ENCODE measurements at regions not wholly inside any gene's neighbourhood (a gene's known extent, or its start where the extent isn't known, plus 50 kb on each side); places are given as distances from the start of the nearest gene placed in this dataset.

GRCh38 chr2:100716581-100716980, 103.4 kb upstream of the NPAS2 start:
- H3K4me3 ChIP-seq (ENCODE audit: control insufficient read depth, low read depth, low read length), result no peak overlapping the region
- TF ChIP-seq CTCF (conservative IDR thresholded peaks at IDR 0.05; ENCODE audit: control insufficient read depth, insufficient read depth, low read depth, low read length), result no peak

GRCh38 chr2:100718065-100718629, 101.8 kb upstream of the NPAS2 start:
- H3K4me3 ChIP-seq (ENCODE audit: control insufficient read depth, low read depth, low read length), result no peak overlapping the region
- TF ChIP-seq CTCF (conservative IDR thresholded peaks at IDR 0.05; ENCODE audit: control insufficient read depth, insufficient read depth, low read depth, low read length), result no peak
- DNase-seq (ENCODE audit: low read depth), result no peak

More at GRCh38 chr2:100716581-100716980, 103.4 kb upstream of the NPAS2 start:
- DNase-seq (ENCODE audit: low read depth), result no peak

- H3K4me3 ChIP-seq (ENCODE audit: control insufficient read depth, low read depth, low read length), result no peak overlapping the region
- DNase-seq (ENCODE audit: low read depth), result no peak
- no peak for TF ChIP-seq CTCF (conservative IDR thresholded peaks at IDR 0.05; ENCODE audit: control insufficient read depth, insufficient read depth, low read depth, low read length)
These were observed 99.5 kb upstream of the NPAS2 start for GRCh38 chr2:100720445-100720844.

- H3K4me3 ChIP-seq (ENCODE audit: control insufficient read depth, low read depth, low read length), result no peak overlapping the region
- no peak for TF ChIP-seq CTCF (conservative IDR thresholded peaks at IDR 0.05; ENCODE audit: control insufficient read depth, insufficient read depth, low read depth, low read length)
- DNase-seq (ENCODE audit: low read depth), result no peak
These were observed 98.2 kb upstream of the NPAS2 start for GRCh38 chr2:100721693-100722092.

- no peak for DNase-seq (ENCODE audit: low read depth)
- H3K4me3 ChIP-seq (ENCODE audit: control insufficient read depth, low read depth, low read length), result no peak overlapping the region
- TF ChIP-seq CTCF (conservative IDR thresholded peaks at IDR 0.05; ENCODE audit: control insufficient read depth, insufficient read depth, low read depth, low read length), result no peak
These were observed 97.8 kb upstream of the NPAS2 start for GRCh38 chr2:100722125-100722524.

- DNase-seq (ENCODE audit: low read depth), result no peak
- TF ChIP-seq CTCF (conservative IDR thresholded peaks at IDR 0.05; ENCODE audit: control insufficient read depth, insufficient read depth, low read depth, low read length), result no peak
These were observed 93.1 kb upstream of the NPAS2 start for GRCh38 chr2:100726866-100727265.

More at GRCh38 chr2:100726866-100727265, 93.1 kb upstream of the NPAS2 start:
- no peak overlapping the region for H3K4me3 ChIP-seq (ENCODE audit: control insufficient read depth, low read depth, low read length)

Measured in fibroblast of mammary gland (primary cell).